ENCODE measurements at regions not wholly inside any gene's neighbourhood (a gene's known extent, or its start where the extent isn't known, plus 50 kb on each side); places are given as distances from the start of the nearest gene placed in this dataset.
"Not testable (repeated sequence)": the region's sequence is repeated elsewhere in the genome, so short reads cannot be mapped to it uniquely, and the experiment has no call there.

DNA sequence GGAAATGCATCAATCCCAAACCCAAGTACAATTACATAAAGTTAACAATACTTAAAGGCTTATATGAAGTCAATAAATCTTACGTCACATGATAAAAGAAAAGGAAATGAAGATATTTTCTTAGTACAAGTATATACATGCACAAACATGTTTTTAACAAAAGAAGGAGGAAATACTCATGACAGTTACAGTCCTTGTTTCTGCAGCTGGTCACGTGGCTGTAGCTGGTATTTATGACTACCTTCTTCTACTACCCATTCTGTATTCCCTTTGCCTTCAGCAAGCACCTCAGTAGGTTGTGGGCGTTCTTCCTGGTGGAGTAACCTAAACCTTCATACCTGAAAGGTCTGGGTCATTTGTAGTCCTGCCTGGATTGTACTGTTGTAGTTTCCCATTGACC is 514.9 kb downstream of the MFSD1 start:
- TF ChIP-seq, protein P1, sequence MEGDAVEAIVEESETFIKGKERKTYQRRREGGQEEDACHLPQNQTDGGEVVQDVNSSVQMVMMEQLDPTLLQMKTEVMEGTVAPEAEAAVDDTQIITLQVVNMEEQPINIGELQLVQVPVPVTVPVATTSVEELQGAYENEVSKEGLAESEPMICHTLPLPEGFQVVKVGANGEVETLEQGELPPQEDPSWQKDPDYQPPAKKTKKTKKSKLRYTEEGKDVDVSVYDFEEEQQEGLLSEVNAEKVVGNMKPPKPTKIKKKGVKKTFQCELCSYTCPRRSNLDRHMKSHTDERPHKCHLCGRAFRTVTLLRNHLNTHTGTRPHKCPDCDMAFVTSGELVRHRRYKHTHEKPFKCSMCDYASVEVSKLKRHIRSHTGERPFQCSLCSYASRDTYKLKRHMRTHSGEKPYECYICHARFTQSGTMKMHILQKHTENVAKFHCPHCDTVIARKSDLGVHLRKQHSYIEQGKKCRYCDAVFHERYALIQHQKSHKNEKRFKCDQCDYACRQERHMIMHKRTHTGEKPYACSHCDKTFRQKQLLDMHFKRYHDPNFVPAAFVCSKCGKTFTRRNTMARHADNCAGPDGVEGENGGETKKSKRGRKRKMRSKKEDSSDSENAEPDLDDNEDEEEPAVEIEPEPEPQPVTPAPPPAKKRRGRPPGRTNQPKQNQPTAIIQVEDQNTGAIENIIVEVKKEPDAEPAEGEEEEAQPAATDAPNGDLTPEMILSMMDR (IDR thresholded peaks at IDR 0.05; ENCODE audit: insufficient read depth, low read length, poor library complexity, severe bottlenecking): not testable (repeated sequence)
- TF ChIP-seq EZH2phosphoT487 (conservative IDR thresholded peaks at IDR 0.05; ENCODE audit: low read length): not testable (repeated sequence)

Measured in SU-DHL-6 (cell line).